Keratinocyte (primary cell): ENCODE measurements at regions not wholly inside any gene's neighbourhood (a gene's known extent, or its start where the extent isn't known, plus 50 kb on each side); places are given as distances from the start of the nearest gene placed in this dataset.

Source experiments
- DNase-seq: peaks from one replicate; pipeline ENCODE4 v3.0.0-alpha.2; 2011; ENCODE audit warnings: low read depth, missing footprints, low spot score
- FAIRE-seq: peaks from 2 replicates; lab custom pipeline; 2011; peaks lifted over from hg19 to GRCh38; lab: Jason Lieb, UNC
- H2AFZ ChIP-seq: 2 replicates; pipeline ENCODE4 v1.6.0; 2012; ENCODE audit warnings: low read length, control low read depth, inconsistent platforms; ENCODE audit not compliant: control insufficient read depth
- H3K27ac ChIP-seq: 2 replicates; pipeline ENCODE4 v1.5.1; 2011; ENCODE audit warnings: low read length; ENCODE audit not compliant: control insufficient read depth, insufficient read depth
- H3K27me3 ChIP-seq: 3 replicates; pipeline ENCODE4 v1.6.0; 2011; ENCODE audit warnings: low read length; ENCODE audit not compliant: control insufficient read depth, insufficient read depth; ENCODE audit errors: extremely low read depth
- H3K36me3 ChIP-seq, 2 experiments: 2 replicates in 1 of 2; 3 replicates in 1 of 2; pipeline ENCODE4 v1.5.1; 2011; ENCODE audit warnings: low read length in 2 of 2, mild to moderate bottlenecking in 1 of 2; ENCODE audit not compliant: control insufficient read depth in 2 of 2, insufficient read depth in 2 of 2; ENCODE audit errors: extremely low read depth in 1 of 2
- H3K4me1 ChIP-seq: 3 replicates; pipeline ENCODE4 v1.5.1; 2011; ENCODE audit warnings: low read length; ENCODE audit not compliant: control insufficient read depth, insufficient read depth; ENCODE audit errors: extremely low read depth
- H3K4me2 ChIP-seq: 3 replicates; pipeline ENCODE4 v1.6.0; 2011; ENCODE audit warnings: low read depth, low read length; ENCODE audit not compliant: control insufficient read depth, insufficient read depth; ENCODE audit errors: extremely low read depth
- H3K4me3 ChIP-seq, 3 experiments: fragments of 200-600 bp in 1 of 3; sonication (generic) in 1 of 3; 2 replicates in 2 of 3; 3 replicates in 1 of 3; pipeline ENCODE4 v1.5.1; 2011 to 2016; ENCODE audit warnings: low read length in 3 of 3, mild to moderate bottlenecking in 3 of 3, control low read depth in 2 of 3, inconsistent platforms in 1 of 3, low read depth in 1 of 3, mixed read lengths in 1 of 3, mixed run types in 1 of 3, moderate library complexity in 1 of 3; ENCODE audit not compliant: control insufficient read depth in 2 of 3, insufficient read depth in 2 of 3; ENCODE audit errors: extremely low read depth in 1 of 3
- H3K79me2 ChIP-seq: 2 replicates; pipeline ENCODE4 v1.6.0; 2012; ENCODE audit warnings: low read length; ENCODE audit not compliant: control insufficient read depth, insufficient read depth
- H3K9ac ChIP-seq: 3 replicates; pipeline ENCODE4 v1.6.0; 2011; ENCODE audit warnings: low read length; ENCODE audit not compliant: control insufficient read depth, insufficient read depth; ENCODE audit errors: extremely low read depth
- H3K9me1 ChIP-seq: 3 replicates; pipeline ENCODE4 v1.6.0; 2011; ENCODE audit warnings: low read length; ENCODE audit not compliant: control insufficient read depth, insufficient read depth; ENCODE audit errors: extremely low read depth
- H3K9me3 ChIP-seq: 2 replicates; pipeline ENCODE4 v1.5.1; 2012; ENCODE audit warnings: low read depth, low read length; ENCODE audit not compliant: control insufficient read depth
- H4K20me1 ChIP-seq: 3 replicates; pipeline ENCODE4 v1.6.0; 2011; ENCODE audit warnings: low read length; ENCODE audit not compliant: control insufficient read depth, insufficient read depth; ENCODE audit errors: extremely low read depth
- CTCF ChIP-seq, 3 experiments: IDR thresholded peaks in 1 of 3; conservative IDR thresholded peaks in 1 of 3; optimal IDR thresholded peaks in 1 of 3; 2 replicates in 2 of 3; 3 replicates in 1 of 3; pipeline versions ENCODE3 to v1.5.1; 2011; ENCODE audit warnings: low read length in 3 of 3, mild to moderate bottlenecking in 3 of 3, moderate library complexity in 2 of 3, control low read depth in 1 of 3, inconsistent platforms in 1 of 3; ENCODE audit not compliant: insufficient read depth in 2 of 3; ENCODE audit errors: extremely low read depth in 1 of 3
- EZH2 ChIP-seq: IDR thresholded peaks from one replicate; pipeline ENCODE4 v1.6.1; 2012; ENCODE audit warnings: inconsistent platforms, mild to moderate bottlenecking, low read length, moderate library complexity
- dilution Hi-C: fragments of 300-500 bp; cut with MboI; formaldehyde crosslinking; loops from one replicate; pipeline ENCODE4 v1.7.0; 2020; ENCODE audit warnings: low sequenced_read_pairs; ENCODE audit not compliant: extremely low pct_ligation_motif_present

- Histone ChIP-seq H4K20me1 (no peaks in the 10 kb centered on the region), H3K36me3 (no peaks in the 10 kb centered on the region), H3K9me1 (no peaks in the 10 kb centered on the region), H3K9me3 (peaks cover 2% of the 10 kb centered on the region), H3K4me1 (no peaks in the 10 kb centered on the region), H3K4me2 (no peak overlapping the region), H3K27me3 (no peaks in the 10 kb centered on the region), H3K27ac (no peak overlapping the region), H3K4me3 (no peak overlapping the region), H2AFZ (no peak overlapping the region), H3K79me2 (no peaks in the 10 kb centered on the region), H3K9ac (no peak overlapping the region)
- dilution Hi-C loops, result no loop called here
- TF ChIP-seq CTCF (optimal IDR thresholded peaks at IDR 0.05 in 1 of 3, IDR thresholded peaks at IDR 0.05 in 1 of 3, conservative IDR thresholded peaks at IDR 0.05 in 1 of 3; ENCODE audit: extremely low read depth in 1 of 3, insufficient read depth in 2 of 3, low read length in 3 of 3) (no peak), EZH2 (no peak)
- FAIRE-seq, result no peak
- DNase-seq, result no peak
Measured at GRCh38 chr10:2888403-2889004, 178.8 kb upstream of the PFKP start.

DNA sequence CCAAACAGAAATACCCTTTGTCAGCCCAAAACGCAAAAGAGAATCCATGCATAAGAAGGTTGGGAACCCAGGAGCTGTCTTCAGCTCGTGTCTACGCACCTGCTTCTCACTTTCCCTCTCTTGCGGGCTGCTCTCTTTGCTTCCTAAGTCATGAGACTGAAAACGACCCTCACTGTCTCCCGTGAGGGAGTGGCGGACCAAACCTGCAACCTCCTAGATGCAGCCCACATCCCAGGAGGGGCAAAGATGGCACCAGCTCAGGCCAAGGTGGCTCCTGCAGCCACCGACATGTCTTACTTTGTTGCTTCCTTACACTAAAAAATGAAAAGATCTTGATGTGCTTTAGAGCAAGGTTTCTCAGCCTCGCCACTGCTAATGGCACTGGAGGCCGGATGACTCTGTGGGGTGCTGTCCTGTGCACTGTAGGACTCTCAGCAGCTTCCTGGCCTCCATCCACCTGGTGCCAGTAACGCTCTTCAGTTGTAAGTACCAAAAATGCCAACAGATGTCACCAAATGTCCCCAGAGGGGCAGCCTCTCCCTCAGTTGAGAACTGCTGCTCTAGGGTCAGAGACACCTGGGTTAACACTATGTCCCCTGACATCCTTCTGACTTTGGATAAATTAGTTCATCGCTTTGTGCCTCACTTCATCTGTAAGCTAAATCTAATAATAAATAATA, 179.8 kb upstream of the PFKP start:
- Histone ChIP-seq H3K27ac (no peak overlapping the region), H3K36me3 (no peaks in the 10 kb centered on the region), H3K27me3 (no peaks in the 10 kb centered on the region), H3K9me1 (no peaks in the 10 kb centered on the region), H3K4me3 (no peak overlapping the region), H3K9ac (no peak overlapping the region), H3K79me2 (no peaks in the 10 kb centered on the region), H2AFZ (no peak overlapping the region), H3K4me1 (no peaks in the 10 kb centered on the region), H3K4me2 (no peak overlapping the region), H3K9me3 (peaks cover 2% of the 10 kb centered on the region), H4K20me1 (no peaks in the 10 kb centered on the region)
- TF ChIP-seq EZH2 (no peak), CTCF (optimal IDR thresholded peaks at IDR 0.05 in 1 of 3, IDR thresholded peaks at IDR 0.05 in 1 of 3, conservative IDR thresholded peaks at IDR 0.05 in 1 of 3; ENCODE audit: extremely low read depth in 1 of 3, insufficient read depth in 2 of 3, low read length in 3 of 3) (no peak)
- DNase-seq, result no peak
- FAIRE-seq, result no peak
- dilution Hi-C loops, result no loop called here
